ENCODE measurements at regions not wholly inside any gene's neighbourhood (a gene's known extent, or its start where the extent isn't known, plus 50 kb on each side); places are given as distances from the start of the nearest gene placed in this dataset.

DNA sequence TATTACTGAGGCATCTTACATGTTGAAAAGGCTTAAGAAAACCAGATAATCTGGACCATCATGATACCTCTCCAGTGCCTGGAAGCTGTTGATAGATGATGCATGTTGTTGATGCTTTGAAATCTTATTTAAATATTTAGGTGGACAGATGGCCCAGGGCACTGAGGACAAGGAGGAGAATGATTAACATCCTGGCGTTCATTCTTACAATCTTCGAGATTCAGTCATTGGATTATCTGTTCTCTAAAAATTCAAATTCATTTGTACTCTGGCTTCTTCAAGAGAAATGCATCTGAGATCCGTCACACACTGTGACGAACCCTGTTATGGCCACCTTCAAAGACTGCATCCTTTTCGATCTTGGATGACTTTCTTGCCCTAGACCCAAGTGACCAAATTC is 121.3 kb upstream of the IGF1 start:
- TF ChIP-seq NPAS2 (CRISPR knock-in tag; IDR thresholded peaks at IDR 0.05; ENCODE audit: borderline replicate concordance): no peak
- TF ChIP-seq, protein P1, sequence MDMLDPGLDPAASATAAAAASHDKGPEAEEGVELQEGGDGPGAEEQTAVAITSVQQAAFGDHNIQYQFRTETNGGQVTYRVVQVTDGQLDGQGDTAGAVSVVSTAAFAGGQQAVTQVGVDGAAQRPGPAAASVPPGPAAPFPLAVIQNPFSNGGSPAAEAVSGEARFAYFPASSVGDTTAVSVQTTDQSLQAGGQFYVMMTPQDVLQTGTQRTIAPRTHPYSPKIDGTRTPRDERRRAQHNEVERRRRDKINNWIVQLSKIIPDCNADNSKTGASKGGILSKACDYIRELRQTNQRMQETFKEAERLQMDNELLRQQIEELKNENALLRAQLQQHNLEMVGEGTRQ (IDR thresholded peaks at IDR 0.05): no peak
- TF ChIP-seq, protein P2, sequence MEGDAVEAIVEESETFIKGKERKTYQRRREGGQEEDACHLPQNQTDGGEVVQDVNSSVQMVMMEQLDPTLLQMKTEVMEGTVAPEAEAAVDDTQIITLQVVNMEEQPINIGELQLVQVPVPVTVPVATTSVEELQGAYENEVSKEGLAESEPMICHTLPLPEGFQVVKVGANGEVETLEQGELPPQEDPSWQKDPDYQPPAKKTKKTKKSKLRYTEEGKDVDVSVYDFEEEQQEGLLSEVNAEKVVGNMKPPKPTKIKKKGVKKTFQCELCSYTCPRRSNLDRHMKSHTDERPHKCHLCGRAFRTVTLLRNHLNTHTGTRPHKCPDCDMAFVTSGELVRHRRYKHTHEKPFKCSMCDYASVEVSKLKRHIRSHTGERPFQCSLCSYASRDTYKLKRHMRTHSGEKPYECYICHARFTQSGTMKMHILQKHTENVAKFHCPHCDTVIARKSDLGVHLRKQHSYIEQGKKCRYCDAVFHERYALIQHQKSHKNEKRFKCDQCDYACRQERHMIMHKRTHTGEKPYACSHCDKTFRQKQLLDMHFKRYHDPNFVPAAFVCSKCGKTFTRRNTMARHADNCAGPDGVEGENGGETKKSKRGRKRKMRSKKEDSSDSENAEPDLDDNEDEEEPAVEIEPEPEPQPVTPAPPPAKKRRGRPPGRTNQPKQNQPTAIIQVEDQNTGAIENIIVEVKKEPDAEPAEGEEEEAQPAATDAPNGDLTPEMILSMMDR (IDR thresholded peaks at IDR 0.05): no peak
- no peak for TF ChIP-seq HOXB13 (CRISPR knock-in tag; IDR thresholded peaks at IDR 0.05; ENCODE audit: low read depth)
- TF ChIP-seq PHF8 (IDR thresholded peaks at IDR 0.05; ENCODE audit: borderline replicate concordance, low read depth): no peak
- no peak for TF ChIP-seq CBX8 (IDR thresholded peaks at IDR 0.05)
- no peak for TF ChIP-seq TP53 (CRISPR knock-in tag; IDR thresholded peaks at IDR 0.05)
